C4-2B (cell line): ENCODE measurements at regions not wholly inside any gene's neighbourhood (a gene's known extent, or its start where the extent isn't known, plus 50 kb on each side); places are given as distances from the start of the nearest gene placed in this dataset.

Source experiments
- ZFX ChIP-seq: fragments of 450-650 bp; IDR thresholded peaks from 2 replicates; pipeline ENCODE4 v1.6.1; 2017
- TF ChIP-seq, protein P1 (sequence below): fragments of 450-650 bp; conservative IDR thresholded peaks from 2 replicates; pipeline ENCODE4 v1.5.1; 2017; ENCODE audit warnings: mild to moderate bottlenecking

DNA sequence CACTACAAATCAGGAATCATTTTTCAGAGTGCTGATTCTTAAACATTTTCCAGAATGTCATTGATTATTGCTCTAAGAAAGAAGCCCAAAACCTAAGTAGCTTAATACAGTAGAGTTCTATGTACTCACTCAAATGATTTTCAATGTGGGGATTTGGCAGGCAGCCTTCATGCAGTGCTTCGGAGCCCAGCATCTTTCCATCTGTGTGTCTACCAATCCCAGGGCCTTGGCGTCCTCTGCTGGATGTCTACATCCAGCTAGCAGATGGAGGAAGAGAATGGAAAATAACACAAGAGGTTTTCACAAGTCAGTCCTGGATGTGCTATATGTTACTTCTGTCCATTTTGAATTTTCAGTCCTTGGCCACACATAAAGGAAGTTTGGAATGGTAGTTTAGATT lies 151.8 kb downstream of the RDH14 start:
- TF ChIP-seq, protein P1, sequence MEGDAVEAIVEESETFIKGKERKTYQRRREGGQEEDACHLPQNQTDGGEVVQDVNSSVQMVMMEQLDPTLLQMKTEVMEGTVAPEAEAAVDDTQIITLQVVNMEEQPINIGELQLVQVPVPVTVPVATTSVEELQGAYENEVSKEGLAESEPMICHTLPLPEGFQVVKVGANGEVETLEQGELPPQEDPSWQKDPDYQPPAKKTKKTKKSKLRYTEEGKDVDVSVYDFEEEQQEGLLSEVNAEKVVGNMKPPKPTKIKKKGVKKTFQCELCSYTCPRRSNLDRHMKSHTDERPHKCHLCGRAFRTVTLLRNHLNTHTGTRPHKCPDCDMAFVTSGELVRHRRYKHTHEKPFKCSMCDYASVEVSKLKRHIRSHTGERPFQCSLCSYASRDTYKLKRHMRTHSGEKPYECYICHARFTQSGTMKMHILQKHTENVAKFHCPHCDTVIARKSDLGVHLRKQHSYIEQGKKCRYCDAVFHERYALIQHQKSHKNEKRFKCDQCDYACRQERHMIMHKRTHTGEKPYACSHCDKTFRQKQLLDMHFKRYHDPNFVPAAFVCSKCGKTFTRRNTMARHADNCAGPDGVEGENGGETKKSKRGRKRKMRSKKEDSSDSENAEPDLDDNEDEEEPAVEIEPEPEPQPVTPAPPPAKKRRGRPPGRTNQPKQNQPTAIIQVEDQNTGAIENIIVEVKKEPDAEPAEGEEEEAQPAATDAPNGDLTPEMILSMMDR, result no peak
- TF ChIP-seq ZFX, result no peak
